MM.1S (cell line): ENCODE measurements at regions not wholly inside any gene's neighbourhood (a gene's known extent, or its start where the extent isn't known, plus 50 kb on each side); places are given as distances from the start of the nearest gene placed in this dataset.

ENCODE experiments used
- CTCF ChIP-seq: fragments of 300-600 bp; sonication (generic); IDR thresholded peaks from 2 replicates; pipeline ENCODE4 v1.5.1; 2016; ENCODE audit warnings: antibody characterized with exemption, low read length, mixed read lengths
- EZH2 ChIP-seq: fragments of 300-600 bp; sonication (generic); optimal IDR thresholded peaks from 2 replicates; pipeline ENCODE3; 2017; ENCODE audit warnings: low read depth, mild to moderate bottlenecking, antibody characterized with exemption, low read length, mixed read lengths
- EZH2phosphoT487 ChIP-seq: fragments of 300-600 bp; sonication (generic); IDR thresholded peaks from 2 replicates; pipeline ENCODE4 v1.6.1; 2018; ENCODE audit warnings: antibody characterized with exemption, low read length

- TF ChIP-seq CTCF (no peak), EZH2phosphoT487 (no peak), EZH2 (no peak)
Observed at GRCh38 chr10:44512431-44513022, 127.6 kb upstream of the CXCL12 start.
